ENCODE measurements at regions not wholly inside any gene's neighbourhood (a gene's known extent, or its start where the extent isn't known, plus 50 kb on each side); places are given as distances from the start of the nearest gene placed in this dataset.

DNA sequence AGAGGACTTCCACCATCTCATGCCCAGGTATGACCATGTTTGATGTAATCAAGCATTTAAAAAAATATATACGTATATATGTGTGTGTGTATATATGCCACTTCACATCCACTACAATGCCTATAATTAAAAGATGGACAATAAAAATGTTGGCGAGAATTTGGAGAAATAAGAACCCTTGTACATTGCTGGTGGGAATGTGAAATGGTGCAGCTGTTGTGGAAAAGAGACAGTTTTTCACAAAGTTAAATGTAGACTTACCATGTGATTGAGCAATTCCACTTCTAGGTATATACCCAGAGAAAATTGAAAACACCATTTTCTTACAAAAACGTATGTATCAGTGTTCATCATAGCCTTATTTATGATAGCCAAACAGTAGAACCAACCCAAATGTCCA lies 229.2 kb upstream of the WWC1 start (continued):
- TF ChIP-seq, protein P1, sequence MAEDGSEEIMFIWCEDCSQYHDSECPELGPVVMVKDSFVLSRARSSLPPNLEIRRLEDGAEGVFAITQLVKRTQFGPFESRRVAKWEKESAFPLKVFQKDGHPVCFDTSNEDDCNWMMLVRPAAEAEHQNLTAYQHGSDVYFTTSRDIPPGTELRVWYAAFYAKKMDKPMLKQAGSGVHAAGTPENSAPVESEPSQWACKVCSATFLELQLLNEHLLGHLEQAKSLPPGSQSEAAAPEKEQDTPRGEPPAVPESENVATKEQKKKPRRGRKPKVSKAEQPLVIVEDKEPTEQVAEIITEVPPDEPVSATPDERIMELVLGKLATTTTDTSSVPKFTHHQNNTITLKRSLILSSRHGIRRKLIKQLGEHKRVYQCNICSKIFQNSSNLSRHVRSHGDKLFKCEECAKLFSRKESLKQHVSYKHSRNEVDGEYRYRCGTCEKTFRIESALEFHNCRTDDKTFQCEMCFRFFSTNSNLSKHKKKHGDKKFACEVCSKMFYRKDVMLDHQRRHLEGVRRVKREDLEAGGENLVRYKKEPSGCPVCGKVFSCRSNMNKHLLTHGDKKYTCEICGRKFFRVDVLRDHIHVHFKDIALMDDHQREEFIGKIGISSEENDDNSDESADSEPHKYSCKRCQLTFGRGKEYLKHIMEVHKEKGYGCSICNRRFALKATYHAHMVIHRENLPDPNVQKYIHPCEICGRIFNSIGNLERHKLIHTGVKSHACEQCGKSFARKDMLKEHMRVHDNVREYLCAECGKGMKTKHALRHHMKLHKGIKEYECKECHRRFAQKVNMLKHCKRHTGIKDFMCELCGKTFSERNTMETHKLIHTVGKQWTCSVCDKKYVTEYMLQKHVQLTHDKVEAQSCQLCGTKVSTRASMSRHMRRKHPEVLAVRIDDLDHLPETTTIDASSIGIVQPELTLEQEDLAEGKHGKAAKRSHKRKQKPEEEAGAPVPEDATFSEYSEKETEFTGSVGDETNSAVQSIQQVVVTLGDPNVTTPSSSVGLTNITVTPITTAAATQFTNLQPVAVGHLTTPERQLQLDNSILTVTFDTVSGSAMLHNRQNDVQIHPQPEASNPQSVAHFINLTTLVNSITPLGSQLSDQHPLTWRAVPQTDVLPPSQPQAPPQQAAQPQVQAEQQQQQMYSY (CRISPR knock-in tag; IDR thresholded peaks at IDR 0.05), result no peak
- TF ChIP-seq YY1 (IDR thresholded peaks at IDR 0.05; ENCODE audit: low read depth, low read length) (no peak), SMARCA5 (IDR thresholded peaks at IDR 0.05) (no peak), EED (IDR thresholded peaks at IDR 0.05; ENCODE audit: low read depth) (no peak), NR2C1 (IDR thresholded peaks at IDR 0.05) (no peak), ATF7 (IDR thresholded peaks at IDR 0.05; ENCODE audit: low read depth) (no peak), ETV6 (conservative IDR thresholded peaks at IDR 0.05 in 1 of 2, IDR thresholded peaks at IDR 0.05 in 1 of 2; ENCODE audit: borderline replicate concordance in 1 of 2, low read depth in 1 of 2) (no peak), SREBF1 (IDR thresholded peaks at IDR 0.05; ENCODE audit: low read length) (no peak), SRF (IDR thresholded peaks at IDR 0.05; ENCODE audit: low read depth in 2 of 2, low read length in 2 of 2) (no peak), MXI1 (IDR thresholded peaks at IDR 0.05; ENCODE audit: low read depth, low read length) (no peak)
- TF ChIP-seq, protein P2, sequence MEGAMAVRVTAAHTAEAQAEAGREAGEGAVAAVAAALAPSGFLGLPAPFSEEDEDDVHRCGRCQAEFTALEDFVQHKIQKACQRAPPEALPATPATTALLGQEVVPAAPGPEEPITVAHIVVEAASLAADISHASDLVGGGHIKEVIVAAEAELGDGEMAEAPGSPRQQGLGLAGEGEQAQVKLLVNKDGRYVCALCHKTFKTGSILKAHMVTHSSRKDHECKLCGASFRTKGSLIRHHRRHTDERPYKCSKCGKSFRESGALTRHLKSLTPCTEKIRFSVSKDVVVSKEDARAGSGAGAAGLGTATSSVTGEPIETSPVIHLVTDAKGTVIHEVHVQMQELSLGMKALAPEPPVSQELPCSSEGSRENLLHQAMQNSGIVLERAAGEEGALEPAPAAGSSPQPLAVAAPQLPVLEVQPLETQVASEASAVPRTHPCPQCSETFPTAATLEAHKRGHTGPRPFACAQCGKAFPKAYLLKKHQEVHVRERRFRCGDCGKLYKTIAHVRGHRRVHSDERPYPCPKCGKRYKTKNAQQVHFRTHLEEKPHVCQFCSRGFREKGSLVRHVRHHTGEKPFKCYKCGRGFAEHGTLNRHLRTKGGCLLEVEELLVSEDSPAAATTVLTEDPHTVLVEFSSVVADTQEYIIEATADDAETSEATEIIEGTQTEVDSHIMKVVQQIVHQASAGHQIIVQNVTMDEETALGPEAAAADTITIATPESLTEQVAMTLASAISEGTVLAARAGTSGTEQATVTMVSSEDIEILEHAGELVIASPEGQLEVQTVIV (IDR thresholded peaks at IDR 0.05; ENCODE audit: borderline replicate concordance, partially characterized antibody), result no peak

Measured in GM12878 (cell line).